ENCODE measurements at regions not wholly inside any gene's neighbourhood (a gene's known extent, or its start where the extent isn't known, plus 50 kb on each side); places are given as distances from the start of the nearest gene placed in this dataset.

DNA sequence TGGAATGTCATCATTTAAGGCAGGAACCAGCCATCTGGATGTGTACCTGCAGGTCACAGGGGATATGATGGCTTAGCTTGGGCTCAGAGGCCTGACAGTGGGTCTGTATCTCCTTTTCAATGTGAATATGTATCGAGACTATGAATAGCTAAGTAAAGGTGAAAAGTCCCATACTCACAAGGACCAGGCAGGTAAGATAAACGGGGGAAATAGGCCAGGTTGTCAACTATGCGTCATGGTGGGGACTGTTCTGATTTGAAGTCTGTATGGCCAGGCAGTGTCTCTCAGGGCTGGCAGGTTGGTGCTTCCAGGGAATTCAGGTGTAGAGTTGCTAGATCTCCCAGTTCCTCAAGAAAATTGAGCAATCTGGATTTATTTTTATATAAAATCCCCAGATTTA lies 987.9 kb upstream of the WWC1 start:
- DNase-seq, result no peak

DNA sequence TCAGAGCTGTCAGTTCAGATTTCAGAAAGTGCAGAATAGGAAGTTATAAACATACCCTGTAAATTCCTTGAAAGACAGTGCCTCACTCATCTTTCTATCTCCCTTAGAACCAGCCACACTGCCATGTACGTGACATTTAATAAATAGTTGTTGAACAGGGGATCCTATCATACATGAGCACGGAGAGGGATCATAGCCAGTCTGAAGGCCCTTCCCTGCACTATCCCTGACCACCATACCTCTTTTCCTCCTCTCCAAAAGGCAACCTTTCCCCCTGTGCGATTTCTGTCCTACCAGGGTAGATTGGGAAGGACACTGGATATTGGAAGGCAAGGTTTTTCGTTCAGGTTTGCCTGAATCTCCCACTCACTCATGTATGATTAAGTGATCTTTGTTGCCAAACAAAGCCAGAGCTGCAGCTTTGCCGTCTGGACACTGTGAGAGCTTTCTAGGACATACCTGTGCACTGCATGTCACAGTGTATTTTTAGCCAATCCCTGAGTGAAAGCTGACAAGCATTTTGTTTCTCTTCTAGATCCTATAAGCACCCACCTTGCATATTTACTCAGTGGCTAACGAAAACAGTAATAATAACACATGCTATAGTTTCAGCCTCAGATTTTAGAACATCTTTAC lies 986.5 kb upstream of the WWC1 start:
- DNase-seq, result no peak

DNA sequence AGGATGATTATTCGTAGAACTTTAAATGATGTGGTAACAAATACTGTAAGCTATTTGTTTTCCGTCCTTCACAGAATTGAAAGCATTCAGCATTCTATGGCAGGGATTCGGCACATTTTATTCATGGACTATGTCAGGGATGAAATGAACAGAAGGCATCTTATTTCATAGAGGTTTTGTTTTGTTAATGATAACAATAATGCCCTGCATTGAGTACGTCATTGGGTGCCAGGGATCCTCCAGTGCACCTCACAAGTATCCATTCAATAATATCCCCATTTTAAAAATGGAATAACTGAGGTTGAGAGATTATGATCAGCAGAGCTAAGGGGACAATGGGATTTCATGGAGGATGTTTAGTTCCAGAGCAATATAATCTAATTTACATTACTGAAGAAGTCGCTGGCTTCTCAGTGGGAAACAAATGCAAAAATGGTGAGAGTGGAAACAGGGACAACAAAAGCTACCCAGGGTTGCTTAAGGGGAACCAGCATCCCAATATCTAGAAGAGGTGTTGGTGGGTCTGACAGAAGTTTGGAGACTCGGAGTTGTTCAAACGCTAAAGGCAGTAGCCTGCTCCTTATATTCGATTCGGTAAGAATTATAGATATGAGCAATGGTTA lies 985.7 kb upstream of the WWC1 start:
- no peak for DNase-seq

DNA sequence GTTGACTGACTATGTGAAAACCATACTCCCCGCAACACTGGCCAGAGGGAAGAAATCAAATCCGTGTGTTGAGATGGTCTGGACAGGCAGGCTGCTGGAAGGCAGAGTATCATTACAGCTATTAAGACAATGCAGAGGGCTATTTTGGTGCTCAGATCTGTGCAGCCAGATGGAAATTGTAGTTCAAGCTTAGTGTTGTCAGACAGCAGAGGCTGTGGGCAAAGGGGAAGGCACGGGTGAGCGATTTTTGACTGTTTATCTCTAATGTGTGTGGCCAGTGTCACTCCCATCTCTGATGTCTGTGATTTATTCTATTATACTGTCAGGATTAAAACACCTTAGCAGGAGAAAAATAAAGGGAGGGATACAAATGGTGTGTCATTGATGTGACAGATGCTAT lies 984.4 kb upstream of the WWC1 start:
- DNase-seq, result no peak

DNA sequence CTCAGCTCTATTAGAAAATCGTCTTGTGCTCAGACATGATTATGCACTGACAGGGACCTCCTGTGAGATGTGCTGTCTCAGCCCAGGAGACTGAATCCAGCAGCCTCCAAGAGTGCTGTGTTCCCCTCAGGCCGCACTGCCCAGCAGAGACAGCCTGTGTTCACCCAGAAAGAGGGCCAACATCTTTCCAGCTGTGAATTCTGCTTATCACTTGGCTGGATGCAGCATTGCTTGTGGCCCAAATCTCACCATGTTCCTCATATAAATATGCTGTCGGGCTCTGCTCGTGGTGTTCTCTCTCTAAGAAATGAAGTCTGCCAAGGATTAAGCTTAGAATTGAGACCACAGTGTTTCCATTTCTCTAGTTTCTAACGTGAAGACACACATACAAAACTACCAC lies 983.0 kb upstream of the WWC1 start:
- no peak for DNase-seq

DNA sequence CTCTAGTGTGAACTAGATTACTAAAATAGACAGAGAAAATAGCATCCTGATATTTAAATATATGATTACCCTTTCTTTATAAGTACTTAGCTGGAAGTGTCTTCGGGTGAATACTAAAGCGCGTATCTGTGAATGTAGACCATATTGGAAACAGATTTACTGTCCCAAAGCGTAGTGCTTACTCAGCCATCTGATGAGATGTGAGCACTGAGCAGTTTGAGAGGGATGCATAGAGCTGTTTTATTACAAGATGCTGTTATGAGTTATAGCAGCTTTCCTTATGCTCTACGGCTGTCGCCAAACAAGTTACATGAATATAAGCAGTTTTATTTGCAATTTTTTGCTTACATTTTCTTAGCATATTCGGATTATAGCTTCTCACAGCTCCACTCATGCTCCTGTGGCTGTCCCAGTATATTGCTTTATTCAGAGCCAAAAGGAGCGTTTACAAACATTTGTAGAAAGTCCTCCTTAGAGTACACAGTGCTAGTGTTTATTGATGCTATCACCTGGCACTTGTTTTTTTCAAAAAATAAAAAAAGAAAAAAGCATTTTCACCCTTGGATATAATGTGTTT lies 981.4 kb upstream of the WWC1 start:
- no peak for DNase-seq

DNA sequence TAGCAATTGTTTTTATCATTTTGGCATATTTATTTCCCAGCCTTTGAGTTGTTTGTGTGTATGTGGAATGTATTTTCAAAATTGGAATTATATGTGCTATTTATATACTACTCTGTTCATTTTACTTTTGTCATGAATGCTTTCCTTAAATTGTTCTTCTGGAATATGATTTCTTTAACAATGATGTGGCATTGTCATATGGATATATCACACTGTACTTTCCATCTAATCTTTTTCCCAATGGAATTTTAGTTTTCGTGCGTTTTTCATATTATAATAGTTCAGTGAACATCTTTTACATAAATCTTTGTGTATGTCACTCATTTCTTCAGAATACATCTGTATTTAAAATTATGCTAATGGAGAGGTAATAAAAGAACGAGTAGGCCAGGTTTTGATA lies 980.1 kb upstream of the WWC1 start:
- DNase-seq, result no peak

DNA sequence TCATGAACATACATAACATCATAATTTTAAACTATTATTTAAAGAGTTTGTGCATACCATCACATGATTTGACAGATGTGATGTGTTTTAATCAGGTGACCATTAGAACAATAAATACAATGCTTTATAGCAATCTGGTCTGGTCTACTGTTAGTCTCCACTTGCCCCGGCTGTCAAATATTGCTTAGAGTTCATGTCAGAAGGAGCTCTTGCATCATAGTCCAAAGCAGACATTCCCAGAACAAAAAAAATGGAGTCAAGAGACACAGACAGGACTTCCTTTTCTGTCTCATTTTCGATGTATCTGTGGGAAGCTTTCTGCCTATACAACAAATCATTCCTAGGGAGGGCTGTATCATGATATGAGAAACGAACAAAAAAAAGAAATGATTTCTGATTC lies 979.2 kb upstream of the WWC1 start:
- no peak for DNase-seq

DNA sequence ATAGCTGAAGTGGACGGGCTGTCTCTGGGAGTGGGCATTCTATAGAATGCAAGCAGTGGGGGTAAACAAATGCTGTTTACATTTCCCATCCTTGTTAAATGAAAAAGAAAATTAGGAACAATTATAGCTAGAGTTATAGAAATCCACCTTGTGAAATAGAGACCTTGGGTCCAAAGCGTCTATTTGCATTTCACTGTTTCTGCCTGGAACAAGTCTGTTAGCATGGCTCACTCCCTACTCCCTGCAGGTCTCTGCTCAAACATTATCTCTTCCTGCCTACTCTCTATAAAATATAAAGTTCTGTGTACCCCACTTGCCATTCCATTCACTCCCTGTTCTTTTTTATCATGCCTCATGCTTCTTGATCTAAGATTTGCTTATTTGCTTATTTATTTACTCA lies 975.7 kb upstream of the WWC1 start:
- no peak for DNase-seq

DNA sequence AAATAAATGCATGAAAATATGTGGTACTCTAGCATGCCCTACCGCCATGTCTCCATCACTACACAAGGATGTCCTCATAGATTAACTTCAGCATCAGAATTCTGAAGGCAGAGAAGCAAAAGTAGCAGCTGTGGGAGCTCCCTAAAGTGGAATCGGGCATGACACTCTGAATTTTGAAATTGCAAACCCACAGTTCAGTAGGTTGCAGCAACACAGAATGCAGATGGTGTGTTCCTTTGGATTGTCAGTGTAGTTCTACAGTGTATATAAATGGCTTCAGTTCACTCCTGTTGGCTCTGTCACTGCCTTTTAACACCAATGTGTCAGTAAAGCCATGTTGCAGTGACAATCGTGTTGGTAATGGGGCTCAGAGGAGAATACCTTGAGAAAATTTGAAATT lies 973.6 kb upstream of the WWC1 start:
- DNase-seq, result no peak

DNA sequence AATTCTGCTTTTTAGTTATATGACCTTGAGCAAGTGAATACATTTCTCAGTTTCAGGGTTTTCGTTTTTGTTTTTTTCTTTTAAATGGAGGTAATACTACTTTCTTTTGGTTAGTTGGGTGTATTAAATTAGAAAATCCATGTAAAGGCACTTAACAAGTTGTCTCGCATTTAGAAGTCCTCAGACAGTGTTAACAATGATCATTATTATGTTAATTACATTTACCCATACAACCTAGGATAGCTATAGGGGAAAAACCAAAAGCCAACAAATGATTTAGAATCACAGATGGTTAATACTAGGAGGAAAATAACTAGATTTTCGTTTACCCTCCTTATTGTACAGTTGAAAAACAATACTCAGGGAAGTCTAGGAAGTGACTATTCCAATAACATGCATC lies 972.2 kb upstream of the WWC1 start:
- no peak for DNase-seq

DNA sequence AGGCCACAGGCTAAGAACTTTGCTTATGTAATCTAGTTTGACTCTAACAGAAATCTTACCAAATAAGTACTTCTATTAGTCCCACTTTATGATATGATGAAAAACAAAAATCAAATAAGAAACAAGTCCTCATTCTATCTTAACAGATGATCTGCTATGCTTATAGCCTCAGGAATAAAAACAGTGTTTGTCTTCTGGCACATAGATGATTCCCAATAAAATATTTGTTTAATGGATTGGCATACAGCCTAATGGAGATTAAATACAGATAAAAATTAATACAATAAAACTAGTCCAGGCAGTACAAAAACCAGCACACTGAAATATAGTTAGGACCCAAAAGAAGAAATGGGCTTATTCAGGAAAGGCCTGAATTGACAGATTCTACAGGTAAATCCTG lies 971.4 kb upstream of the WWC1 start:
- DNase-seq, result no peak

DNA sequence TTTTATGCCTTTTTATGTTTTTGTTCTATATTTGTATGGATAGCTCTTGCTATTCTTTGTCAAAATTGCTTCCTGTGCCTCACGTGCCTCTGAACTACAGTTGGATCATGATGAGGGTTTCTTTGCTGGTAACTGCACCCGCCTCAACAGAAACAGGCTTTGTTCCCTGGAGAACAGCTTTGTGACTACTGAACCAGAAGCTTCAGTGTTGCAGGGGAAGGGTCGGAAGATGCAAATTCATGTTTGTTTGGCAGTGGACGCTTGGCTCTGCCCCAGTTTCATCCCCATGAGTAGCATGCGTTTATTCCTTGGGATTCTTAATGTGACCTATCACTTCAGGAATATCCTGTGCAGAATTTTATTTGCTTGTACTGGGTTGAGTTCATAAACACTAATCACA lies 959.1 kb upstream of the WWC1 start:
- DNase-seq, result no peak

DNA sequence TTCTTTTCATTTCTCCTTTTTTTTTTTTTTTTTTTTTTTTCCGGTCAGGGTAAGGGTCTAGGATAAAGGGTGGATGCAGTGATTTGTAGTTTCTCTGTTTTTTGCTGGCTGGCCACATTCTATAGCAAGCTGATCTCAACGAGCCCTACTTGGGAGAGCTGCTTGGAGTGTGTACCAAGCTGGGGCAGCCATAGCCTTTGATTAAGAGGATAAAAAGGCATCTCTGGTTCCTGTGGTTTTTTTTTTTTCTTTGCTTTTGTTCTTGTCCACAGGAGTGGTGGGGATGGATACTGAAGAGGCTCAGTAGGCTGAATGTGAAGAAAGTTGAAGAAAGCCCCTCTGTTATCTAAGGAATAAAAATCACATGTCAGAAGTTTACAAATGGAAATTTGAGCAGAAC lies 955.3 kb upstream of the WWC1 start:
- DNase-seq, result no peak

DNA sequence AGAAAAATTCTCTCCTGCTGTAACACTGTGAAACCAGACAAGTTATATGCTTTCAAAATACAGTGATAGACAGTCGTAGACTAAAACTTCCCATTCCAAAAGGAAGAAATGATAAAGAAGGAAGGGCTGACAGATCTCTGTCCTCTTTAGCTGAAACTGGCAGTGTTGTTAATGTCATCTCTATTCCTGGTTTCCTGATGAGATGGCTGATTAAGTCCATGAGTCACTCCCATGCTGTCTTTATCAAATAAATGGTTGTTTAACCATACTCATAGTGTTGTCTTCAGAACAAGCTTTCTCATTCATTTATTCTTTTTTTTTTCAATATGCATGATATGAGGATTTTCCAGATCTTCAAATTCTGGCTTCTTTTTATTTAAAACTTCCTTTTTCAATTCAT lies 952.2 kb upstream of the WWC1 start:
- no peak for DNase-seq

DNA sequence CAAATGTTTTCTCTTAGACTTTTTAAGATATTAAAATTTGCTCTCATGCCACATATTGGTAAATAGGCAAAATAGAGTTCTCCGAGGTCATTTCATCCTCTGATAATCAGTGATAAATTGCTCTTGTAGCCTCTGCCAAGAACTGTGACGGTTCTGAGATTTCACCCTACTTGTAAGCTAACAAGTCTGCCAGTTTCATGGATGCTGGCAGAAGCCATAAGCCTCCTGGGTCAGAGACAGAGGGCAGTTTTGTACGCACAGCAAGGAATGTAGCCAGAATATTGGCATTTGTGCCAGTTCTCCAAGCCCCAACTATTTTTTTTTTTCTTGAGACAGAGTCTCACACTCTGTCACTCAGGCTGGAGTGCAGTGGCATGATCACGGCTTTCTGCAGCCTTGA lies 945.0 kb upstream of the WWC1 start:
- DNase-seq, result no peak

DNA sequence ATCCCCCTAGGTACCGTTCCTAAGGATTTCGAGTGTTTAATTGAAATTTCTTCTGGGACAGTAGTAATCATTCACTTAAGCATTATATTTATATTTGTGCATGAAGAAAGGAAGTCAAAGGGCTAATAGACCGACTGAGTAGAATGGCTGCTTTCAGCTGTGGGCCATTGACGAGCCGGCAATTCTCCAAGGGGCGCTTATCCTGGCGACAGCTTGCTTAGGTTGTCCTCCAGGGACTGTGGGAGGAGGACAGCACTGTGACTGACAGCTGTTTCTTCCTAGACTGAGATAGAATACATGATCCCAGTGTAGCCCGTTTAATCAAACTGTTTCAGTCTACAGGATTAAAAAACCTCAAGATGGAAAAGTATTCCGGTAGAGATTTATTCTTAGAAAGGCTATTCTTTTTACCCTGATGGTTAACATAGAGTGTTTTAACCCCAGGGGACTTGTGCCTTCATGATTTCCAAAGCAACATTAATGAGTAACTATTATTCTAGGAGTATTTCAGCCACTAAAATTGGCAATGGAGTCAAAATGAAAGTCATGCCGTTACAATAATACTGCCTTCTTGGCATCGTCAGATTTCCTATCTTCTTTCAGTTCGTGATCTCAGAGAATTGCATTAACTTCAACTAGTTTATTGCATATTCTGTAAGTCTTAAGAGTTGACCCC lies 943.1 kb upstream of the WWC1 start:
- DNase-seq, result no peak

DNA sequence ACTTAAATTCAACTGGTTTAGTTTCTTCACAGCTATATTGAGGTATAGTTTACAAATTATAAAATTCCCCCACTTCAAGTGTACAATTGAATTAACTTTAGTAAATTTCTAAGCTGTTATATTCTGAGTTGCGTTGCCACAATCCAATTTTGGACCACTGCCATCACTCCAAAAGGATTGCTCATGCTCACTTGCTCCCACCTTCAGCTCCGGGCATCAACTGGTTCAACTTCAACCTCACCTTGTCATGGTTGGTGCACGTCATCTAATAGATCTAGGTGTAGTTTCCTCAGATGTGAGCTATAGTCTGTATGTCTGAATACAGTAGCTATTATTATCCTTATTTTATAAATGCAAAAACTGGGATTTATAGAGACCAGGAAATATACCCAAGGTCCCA lies 942.5 kb upstream of the WWC1 start:
- no peak for DNase-seq

DNA sequence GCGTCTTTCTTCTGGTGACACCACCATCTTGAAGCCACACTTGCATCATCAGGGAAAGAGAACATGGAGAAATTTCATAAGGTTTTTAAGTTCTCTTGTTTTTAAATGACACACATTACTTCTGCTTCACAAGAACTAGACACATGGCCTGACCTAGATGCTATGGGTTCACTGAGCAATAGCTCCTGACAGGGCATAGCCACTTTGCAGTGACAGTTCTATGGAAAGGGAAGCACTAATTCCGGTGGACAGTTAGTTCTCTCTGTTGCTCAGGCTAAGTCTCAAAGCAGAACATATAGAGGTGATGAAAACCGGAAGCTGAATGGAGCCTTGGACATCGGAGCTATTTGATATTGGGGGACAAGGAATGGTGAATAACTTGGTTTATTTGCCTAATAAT lies 940.1 kb upstream of the WWC1 start:
- DNase-seq, result no peak

DNA sequence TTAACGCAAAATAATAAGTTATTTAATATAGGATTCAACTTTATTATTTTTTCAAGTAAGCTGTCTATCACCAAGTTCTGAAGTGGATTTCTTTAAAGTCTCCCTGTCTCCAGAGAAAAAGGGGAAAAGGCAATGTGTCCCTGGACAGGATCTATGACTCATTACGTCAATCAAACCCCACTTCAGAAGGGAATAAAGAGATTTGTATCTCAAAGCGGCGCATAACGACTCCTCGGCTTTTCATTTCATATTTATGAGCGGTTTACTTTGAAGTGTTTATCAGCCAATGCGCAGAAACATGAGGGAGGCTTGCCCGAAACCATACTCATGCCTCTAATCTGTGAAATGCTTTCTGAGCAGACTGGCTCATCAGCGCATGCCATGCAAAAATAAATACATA lies 938.6 kb upstream of the WWC1 start:
- no peak for DNase-seq

DNA sequence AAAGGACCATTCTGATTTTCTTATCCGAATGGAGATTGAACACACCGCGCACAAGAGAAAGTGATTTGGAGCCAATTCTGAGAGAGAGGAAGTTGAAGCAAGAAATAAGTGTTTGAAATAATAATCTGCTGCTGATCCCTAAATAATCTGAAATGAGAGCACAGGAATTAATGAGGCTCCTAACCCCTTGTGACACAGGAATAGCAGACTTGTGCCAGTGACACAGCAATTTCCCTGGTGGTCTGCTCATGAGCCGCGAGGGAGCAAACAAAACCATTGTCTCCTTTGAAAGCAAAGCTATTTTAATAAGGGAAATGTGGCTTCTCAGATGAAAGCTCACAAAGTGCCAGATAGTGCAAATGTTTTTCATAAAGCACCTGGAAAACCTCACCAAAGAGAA lies 936.1 kb upstream of the WWC1 start:
- DNase-seq, result no peak

DNA sequence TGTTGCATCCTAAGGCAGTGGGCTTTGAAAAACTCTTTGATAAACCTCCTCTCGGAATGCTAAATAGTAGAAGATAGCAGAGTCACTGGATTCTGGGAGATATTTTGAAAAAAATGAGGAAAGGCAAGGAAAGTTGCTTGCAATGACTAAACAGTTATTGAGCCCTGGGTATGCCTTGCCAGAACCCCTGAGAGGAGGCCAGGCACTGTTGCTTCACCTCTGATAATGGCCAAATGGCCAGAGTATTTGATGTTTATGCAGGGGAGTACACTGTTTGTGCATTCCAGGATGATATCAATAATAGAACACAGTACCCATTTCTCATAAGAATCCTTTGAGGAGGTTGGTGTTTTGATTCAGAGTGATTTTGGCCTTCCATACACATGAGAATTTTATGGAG lies 935.1 kb upstream of the WWC1 start:
- DNase-seq, result no peak

DNA sequence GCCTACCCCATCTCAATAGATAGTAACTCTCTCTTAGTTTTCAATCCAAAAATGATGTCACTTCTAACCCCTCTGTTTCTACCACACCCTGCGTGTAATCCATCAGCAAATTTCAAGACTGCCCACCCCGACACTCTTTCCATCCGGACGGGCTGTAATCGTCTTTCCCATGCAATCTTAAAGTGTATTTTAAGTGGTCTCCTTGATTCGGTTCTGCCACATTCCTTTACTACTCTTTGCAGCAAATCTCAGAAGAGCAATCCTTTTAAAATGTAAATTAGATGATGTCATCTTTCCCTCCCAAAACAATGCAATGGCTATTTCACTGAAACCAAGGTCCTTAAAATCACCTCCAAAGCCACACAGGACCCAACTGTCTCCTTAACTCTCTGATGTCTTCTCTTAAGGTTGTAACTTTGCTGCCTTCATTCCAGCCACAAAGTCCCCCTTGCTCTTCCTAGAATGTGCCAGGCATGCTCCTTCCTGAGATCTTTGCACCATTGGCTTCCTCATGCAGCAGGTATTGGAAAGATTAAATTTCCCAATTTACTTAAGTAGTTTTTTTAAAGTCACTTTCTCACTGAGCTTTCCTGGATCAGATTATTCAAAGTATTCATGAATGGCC lies 932.5 kb upstream of the WWC1 start:
- no peak for DNase-seq

DNA sequence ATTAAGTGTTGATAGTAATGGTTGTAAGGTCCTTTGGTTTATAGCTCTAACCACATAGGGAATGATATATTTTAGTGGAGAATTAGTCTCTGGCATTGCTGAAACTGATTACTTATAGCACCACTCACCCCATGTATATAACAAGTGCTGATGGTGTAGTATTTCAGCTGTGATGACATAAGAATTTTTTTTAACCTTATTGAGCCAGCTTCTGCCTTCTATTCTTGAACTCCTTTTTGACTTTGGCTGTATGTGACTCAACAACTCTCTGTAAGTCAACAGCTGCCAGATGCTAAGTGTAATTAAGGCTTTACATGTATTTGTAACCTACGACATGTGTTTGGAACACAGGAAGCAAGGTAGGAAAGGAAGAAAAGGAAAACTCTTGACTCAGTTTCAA lies 929.6 kb upstream of the WWC1 start:
- no peak for DNase-seq
